HCT116 (cell line): ENCODE measurements at regions not wholly inside any gene's neighbourhood (a gene's known extent, or its start where the extent isn't known, plus 50 kb on each side); places are given as distances from the start of the nearest gene placed in this dataset.
"Not testable (repeated sequence)": the region's sequence is repeated elsewhere in the genome, so short reads cannot be mapped to it uniquely, and the experiment has no call there.

Experiments used
- ATAC-seq: fragments of 200-7000 bp; cut with Tn5 transposase; 2 replicates; pipeline ENCODE4 v1.9.1; 2020; ENCODE audit warnings: mild to moderate bottlenecking, moderate library complexity
- BruUV-seq: library from RNA; stranded (reverse); fragments of 400-500 nt; replicated peaks from 2 replicates; lab custom pipeline; 2021; lab: Mats Ljungman, UMichigan
- CTCF ChIA-PET: fragments of 300-600 bp; sonication (Branson Sonifier 250); formaldehyde crosslinking; loops from one replicate; lab custom pipeline; 2021; ENCODE audit warnings: antibody characterized with exemption; lab: Charles Lee
- POLR2A ChIA-PET: fragments of 300-600, 350-600 bp; sonication (Branson Sonifier 250); formaldehyde crosslinking; loops from one replicate; lab custom pipeline; 2021; ENCODE audit warnings: antibody characterized with exemption; lab: Charles Lee
- RAD21 ChIA-PET, 2 experiments: fragments of 300-600 bp; sonication (Branson Sonifier 250); formaldehyde crosslinking; loops; one replicate each; lab custom pipeline; 2023; ENCODE audit warnings: low total read pairs in 2 of 2; ENCODE audit not compliant: uncharacterized antibody in 2 of 2, unreplicated experiment in 2 of 2, low non-redundant PET in 1 of 2; lab: Charles Lee
- DNase-seq: peaks from one replicate; pipeline ENCODE4 v3.0.0-alpha.2; 2010; ENCODE audit warnings: low read depth, low spot score
- H2AFZ ChIP-seq: fragments of 200-600 bp; shearing (Covaris generic), sonication (generic); 2 replicates; pipeline ENCODE4 v1.6.1; 2017; ENCODE audit warnings: low read depth, mixed run types, mixed read lengths, antibody characterized with exemption, low read length; ENCODE audit not compliant: poor library complexity, severe bottlenecking
- H3K27ac ChIP-seq: 2 replicates; pipeline ENCODE4 v1.5.1; 2012; ENCODE audit warnings: low read depth, low read length
- H3K27me3 ChIP-seq: fragments of 200-600 bp; sonication (generic); 2 replicates; pipeline ENCODE4 v1.6.1; 2016; ENCODE audit warnings: mixed run types, low read length, mixed read lengths; ENCODE audit not compliant: insufficient read depth
- H3K36me3 ChIP-seq, 2 experiments: fragments of 200-500 bp in 1 of 2; fragments of 200-600 bp in 1 of 2; sonication (Bioruptor generic) in 1 of 2; sonication (generic) in 1 of 2; 2 replicates each; pipeline versions ENCODE4 v1.5.1 to v1.6.1; 2014 to 2016; ENCODE audit warnings: low read length in 2 of 2, inconsistent platforms in 1 of 2, mixed read lengths in 1 of 2, mixed run types in 1 of 2; ENCODE audit not compliant: insufficient read depth in 2 of 2, control insufficient read depth in 1 of 2
- H3K4me1 ChIP-seq, 2 experiments: fragments of 200-600 bp in 1 of 2; sonication (generic) in 1 of 2; 2 replicates each; pipeline versions ENCODE4 v1.5.1 to v1.6.1; 2012 to 2017; ENCODE audit warnings: low read length in 2 of 2, inconsistent platforms in 1 of 2, mild to moderate bottlenecking in 1 of 2, mixed read lengths in 1 of 2, mixed run types in 1 of 2, moderate library complexity in 1 of 2; ENCODE audit not compliant: insufficient read depth in 2 of 2, control insufficient read depth in 1 of 2
- H3K4me2 ChIP-seq: fragments of 200-600 bp; sonication (generic); 2 replicates; pipeline ENCODE4 v1.6.1; 2017; ENCODE audit warnings: mixed run types, low read length, mixed read lengths
- H3K4me3 ChIP-seq, 2 experiments: fragments of 200-600 bp in 1 of 2; sonication (generic) in 1 of 2; replicated peaks in 1 of 2; 2 replicates each; pipeline ENCODE4 v1.5.1; 2011 to 2016; ENCODE audit warnings: low read length in 2 of 2, control low read depth in 1 of 2, low read depth in 1 of 2, mild to moderate bottlenecking in 1 of 2, mixed read lengths in 1 of 2, mixed run types in 1 of 2
- H3K79me2 ChIP-seq: fragments of 200-600 bp; sonication (generic); 2 replicates; pipeline ENCODE4 v1.6.1; 2017; ENCODE audit warnings: mild to moderate bottlenecking, mixed run types, low read length, moderate library complexity, mixed read lengths; ENCODE audit not compliant: insufficient read depth
- H3K9ac ChIP-seq: fragments of 200-600 bp; sonication (generic); 2 replicates; pipeline ENCODE4 v1.6.1; 2016; ENCODE audit warnings: low read length, mixed read lengths
- H3K9me2 ChIP-seq: fragments of 200-600 bp; sonication (generic), shearing (Covaris generic); 2 replicates; pipeline ENCODE4 v1.6.1; 2017; ENCODE audit warnings: mixed run types, mild to moderate bottlenecking, moderate library complexity; ENCODE audit not compliant: insufficient read depth
- H3K9me3 ChIP-seq, 2 experiments: fragments of 200-500 bp in 1 of 2; fragments of 200-600 bp in 1 of 2; sonication (Bioruptor generic) in 1 of 2; sonication (generic) in 1 of 2; 2 replicates each; pipeline ENCODE4 v1.6.1; 2014 to 2017; ENCODE audit warnings: low read length in 2 of 2, mixed read lengths in 2 of 2, inconsistent platforms in 1 of 2, low read depth in 1 of 2, mild to moderate bottlenecking in 1 of 2, mixed run types in 1 of 2, moderate library complexity in 1 of 2; ENCODE audit not compliant: control insufficient read depth in 1 of 2, insufficient read depth in 1 of 2
- H4K20me1 ChIP-seq: fragments of 200-600 bp; sonication (generic), shearing (Covaris generic); 2 replicates; pipeline ENCODE4 v1.6.1; 2017; ENCODE audit warnings: mixed run types, mild to moderate bottlenecking, moderate library complexity; ENCODE audit not compliant: insufficient read depth
- intact Hi-C: fragments of 100-400 bp; cut with micrococcal nuclease; formaldehyde crosslinking; loops from 2 replicates; pipeline ENCODE4 v1.10.0; 2022

- H3K27me3 ChIP-seq, CTCF ChIA-PET, BruUV-seq: not testable (repeated sequence)
Observed at GRCh38 chr1:206333897-206334296, 130.6 kb downstream of the SRGAP2 start.

DNA sequence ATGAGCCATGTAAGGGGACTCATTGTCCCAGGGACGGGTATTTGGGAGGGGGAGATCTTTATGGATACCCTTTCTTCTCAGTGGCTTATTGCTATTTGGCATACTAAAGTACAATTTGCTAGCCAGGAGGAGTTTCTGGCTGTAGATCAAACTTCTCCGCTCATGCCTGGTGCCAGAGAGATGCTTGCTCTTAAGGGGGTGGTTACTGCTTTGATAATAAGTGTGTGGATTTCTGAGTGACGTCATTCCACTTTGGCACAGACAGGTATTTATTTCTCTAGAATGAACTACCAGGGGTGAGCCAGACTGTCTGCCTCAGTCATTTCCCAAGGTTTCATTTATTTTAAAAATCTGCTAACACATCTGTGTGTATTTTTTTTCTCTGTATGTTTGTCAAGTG is 131.1 kb downstream of the SRGAP2 start:
- H3K4me3 ChIP-seq, H3K36me3 ChIP-seq, intact Hi-C loops, H4K20me1 ChIP-seq, H3K79me2 ChIP-seq, H3K27ac ChIP-seq, H3K9me2 ChIP-seq, H3K27me3 ChIP-seq, BruUV-seq, POLR2A ChIA-PET, DNase-seq, H3K9me3 ChIP-seq, CTCF ChIA-PET, RAD21 ChIA-PET, H2AFZ ChIP-seq, H3K4me1 ChIP-seq, H3K9ac ChIP-seq: not testable (repeated sequence)
- H3K4me2 ChIP-seq: peak overlapping the region; percentile 30; the same call in 1 of the 2 replicates
- peak; percentile 60 for ATAC-seq

More at GRCh38 chr1:206333897-206334296, 130.6 kb downstream of the SRGAP2 start:
- POLR2A ChIA-PET, intact Hi-C loops, H4K20me1 ChIP-seq, H3K9me3 ChIP-seq, H3K4me2 ChIP-seq, H3K36me3 ChIP-seq, H3K4me1 ChIP-seq, H3K79me2 ChIP-seq, H3K4me3 ChIP-seq, H2AFZ ChIP-seq, RAD21 ChIA-PET, ATAC-seq, H3K27ac ChIP-seq, H3K9me2 ChIP-seq, H3K9ac ChIP-seq, DNase-seq: not testable (repeated sequence)

GRCh38 chr1:206335162-206335561 is 131.8 kb downstream of the SRGAP2 start:
- H3K4me3 ChIP-seq, H3K9me2 ChIP-seq, RAD21 ChIA-PET, H4K20me1 ChIP-seq, intact Hi-C loops, H3K27me3 ChIP-seq, POLR2A ChIA-PET, H3K27ac ChIP-seq, H3K9me3 ChIP-seq, CTCF ChIA-PET, H3K9ac ChIP-seq, BruUV-seq, H3K4me1 ChIP-seq, H2AFZ ChIP-seq, H3K4me2 ChIP-seq, DNase-seq, H3K36me3 ChIP-seq, H3K79me2 ChIP-seq: not testable (repeated sequence)
- 0 out of 2 replicates have a peak, but pooled peaks have one; percentile 28 for ATAC-seq

DNA sequence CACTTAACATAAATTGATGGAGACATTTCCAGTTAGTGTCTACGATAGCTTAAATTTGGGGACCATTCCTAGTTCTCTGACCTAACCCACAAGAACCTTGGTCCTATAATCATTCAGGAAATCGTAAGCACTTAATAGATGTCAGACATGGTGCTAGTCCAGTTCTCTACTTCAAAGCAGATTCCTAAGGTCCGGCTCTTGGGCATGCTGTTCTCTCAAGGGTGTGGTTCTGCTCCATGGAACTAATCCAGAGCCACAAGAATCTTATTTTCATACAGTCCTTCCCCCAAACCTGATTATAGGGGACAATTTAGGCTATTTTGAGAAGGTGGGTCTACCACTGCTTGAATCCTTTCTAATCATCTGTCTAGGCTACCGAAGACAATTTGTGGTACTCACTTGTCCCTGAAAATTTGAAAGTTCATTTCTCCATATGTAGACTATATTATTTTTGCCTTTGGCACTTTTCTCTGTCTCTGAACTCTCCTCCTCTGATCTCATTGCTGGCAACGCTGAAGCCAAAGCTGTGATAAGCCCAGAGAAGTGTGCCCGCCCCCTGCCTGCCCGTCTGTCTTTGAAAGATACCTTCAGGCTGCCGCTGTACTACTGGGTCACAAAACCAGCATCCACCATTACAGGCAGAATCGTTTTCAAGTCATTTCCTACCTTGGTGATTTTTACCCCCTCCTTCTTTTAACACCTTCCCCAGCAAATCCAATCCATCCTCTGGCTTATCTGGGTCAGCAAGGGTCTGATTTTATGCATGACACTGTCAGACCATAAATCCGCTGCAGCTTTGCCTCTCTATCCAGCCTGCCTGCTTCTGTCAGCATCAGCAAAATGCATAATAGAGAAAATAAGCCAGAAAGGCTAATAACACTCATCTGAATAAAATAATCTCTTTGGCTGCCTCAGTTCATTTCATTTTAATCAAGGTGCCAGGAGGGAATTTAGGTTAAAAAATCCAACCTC is 132.8 kb downstream of the SRGAP2 start:
- BruUV-seq, CTCF ChIA-PET, H3K27ac ChIP-seq, H3K9me3 ChIP-seq, DNase-seq, H3K4me2 ChIP-seq, RAD21 ChIA-PET, intact Hi-C loops, POLR2A ChIA-PET, H3K79me2 ChIP-seq, H3K9me2 ChIP-seq, H3K27me3 ChIP-seq, H3K4me1 ChIP-seq, H3K36me3 ChIP-seq, H2AFZ ChIP-seq, H3K4me3 ChIP-seq, H4K20me1 ChIP-seq, H3K9ac ChIP-seq: not testable (repeated sequence)
- ATAC-seq: peak; percentile 71
